ENCODE measurements at regions not wholly inside any gene's neighbourhood (a gene's known extent, or its start where the extent isn't known, plus 50 kb on each side); places are given as distances from the start of the nearest gene placed in this dataset.
"Not testable (repeated sequence)": the region's sequence is repeated elsewhere in the genome, so short reads cannot be mapped to it uniquely, and the experiment has no call there.

GRCh38 chr1:187943606-187944403 is 1115.1 kb downstream of the PLA2G4A start:
- TF ChIP-seq POLR2A (IDR thresholded peaks at IDR 0.05) = no peak
- no peak for TF ChIP-seq CTCF (IDR thresholded peaks at IDR 0.05)
- 44 to 46% methylated on average over 2 of the region's 2 CpGs for WGBS, 2 donors
- H3K4me3 ChIP-seq (ENCODE audit: low read depth, poor library complexity, severe bottlenecking) = no peak overlapping the region
- no peak for DNase-seq (ENCODE audit: low spot score in 2 of 2)
- intact Hi-C loops (cut with DNase I; ENCODE audit: low total_unique reads) = no loop called here

- intact Hi-C loops (cut with DNase I; ENCODE audit: low total_unique reads); H3K4me3 ChIP-seq (ENCODE audit: low read depth, poor library complexity, severe bottlenecking); DNase-seq (ENCODE audit: low spot score in 2 of 2): not testable (repeated sequence)
- 81% methylated on average over 3 of the region's 3 CpGs for WGBS, 2 donors
Observed at GRCh38 chr1:187946661-187947060, 1117.9 kb downstream of the PLA2G4A start.

GRCh38 chr1:187947359-187947758 is 1118.6 kb downstream of the PLA2G4A start:
- H3K4me3 ChIP-seq (ENCODE audit: low read depth, poor library complexity, severe bottlenecking) = no peak overlapping the region
- intact Hi-C loops (cut with DNase I; ENCODE audit: low total_unique reads) = no loop called here
- TF ChIP-seq CTCF (IDR thresholded peaks at IDR 0.05) (no peak), POLR2A (IDR thresholded peaks at IDR 0.05) (no peak)
- DNase-seq (ENCODE audit: low spot score in 2 of 2) = no peak

GRCh38 chr1:187948170-187948794 is 1119.5 kb downstream of the PLA2G4A start:
- TF ChIP-seq CTCF (IDR thresholded peaks at IDR 0.05) (no peak), POLR2A (IDR thresholded peaks at IDR 0.05) (no peak)
- 90% methylated on average over 1 of the region's 1 CpG for WGBS, 2 donors
- H3K4me3 ChIP-seq (ENCODE audit: low read depth, poor library complexity, severe bottlenecking) = no peak overlapping the region
- DNase-seq (ENCODE audit: low spot score in 2 of 2) = no peak
- intact Hi-C loops (cut with DNase I; ENCODE audit: low total_unique reads) = no loop called here

GRCh38 chr1:187949567-187949966 is 1120.8 kb downstream of the PLA2G4A start:
- WGBS, 2 donors = 92 to 93% methylated on average over 1 of the region's 1 CpG
- no peak overlapping the region for H3K4me3 ChIP-seq (ENCODE audit: low read depth, poor library complexity, severe bottlenecking)
- DNase-seq (ENCODE audit: low spot score in 2 of 2) = no peak
- intact Hi-C loops (cut with DNase I; ENCODE audit: low total_unique reads) = no loop called here
- TF ChIP-seq CTCF (IDR thresholded peaks at IDR 0.05) (no peak), POLR2A (IDR thresholded peaks at IDR 0.05) (no peak)

GRCh38 chr1:187951817-187952216 is 1123.1 kb downstream of the PLA2G4A start:
- DNase-seq (ENCODE audit: low spot score in 2 of 2) = no peak
- no peak for TF ChIP-seq CTCF (IDR thresholded peaks at IDR 0.05)
- TF ChIP-seq POLR2A (IDR thresholded peaks at IDR 0.05) = no peak
- intact Hi-C loops (cut with DNase I; ENCODE audit: low total_unique reads) = no loop called here
- no peak overlapping the region for H3K4me3 ChIP-seq (ENCODE audit: low read depth, poor library complexity, severe bottlenecking)
